Midbrain (tissue), 1 donor: ENCODE measurements at regions not wholly inside any gene's neighbourhood (a gene's known extent, or its start where the extent isn't known, plus 50 kb on each side); places are given as distances from the start of the nearest gene placed in this dataset.
"Not testable (repeated sequence)": the region's sequence is repeated elsewhere in the genome, so short reads cannot be mapped to it uniquely, and the experiment has no call there.

ENCODE experiments used
- DNase-seq: peaks from one replicate; lab custom pipeline; 2025; lab: John Stamatoyannopoulos, UW

DNA sequence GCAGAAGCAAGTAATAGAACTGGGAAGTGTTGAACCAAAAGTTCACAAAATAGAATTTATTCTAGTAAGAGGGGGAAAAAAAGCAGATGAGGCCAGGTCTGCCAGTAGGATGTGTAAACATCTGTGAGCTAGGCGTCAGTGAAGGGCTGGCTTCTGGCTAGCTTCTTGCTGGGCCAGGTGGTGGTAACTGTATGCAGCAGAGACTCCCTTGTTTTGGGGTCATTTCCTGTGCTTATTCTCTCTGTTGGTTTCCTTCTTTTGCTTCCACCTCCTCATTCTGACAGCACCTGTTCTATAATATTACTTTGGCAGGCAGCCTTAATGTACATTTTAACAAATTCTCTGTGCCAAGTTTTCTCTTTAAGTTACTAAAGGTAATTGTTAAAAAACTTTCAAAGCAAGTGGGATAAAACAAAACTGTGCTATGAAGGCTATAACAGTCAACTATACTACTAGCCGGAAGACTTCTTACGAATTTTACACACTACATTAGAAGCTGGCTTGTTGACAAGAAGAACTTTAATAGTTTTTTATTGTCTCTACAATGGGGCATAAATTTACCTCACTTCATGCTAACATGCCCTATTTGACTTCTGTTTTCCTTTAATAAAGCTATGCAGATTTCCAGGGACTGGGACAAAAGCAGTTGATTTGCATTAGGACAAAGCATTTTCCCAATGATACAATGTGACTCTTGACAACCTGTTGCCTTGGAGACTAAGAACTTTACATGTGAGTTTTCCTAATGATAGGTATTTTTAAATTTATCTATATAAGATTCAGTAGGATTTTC is 318.8 kb upstream of the NAALADL2 start:
- no peak for DNase-seq

DNA sequence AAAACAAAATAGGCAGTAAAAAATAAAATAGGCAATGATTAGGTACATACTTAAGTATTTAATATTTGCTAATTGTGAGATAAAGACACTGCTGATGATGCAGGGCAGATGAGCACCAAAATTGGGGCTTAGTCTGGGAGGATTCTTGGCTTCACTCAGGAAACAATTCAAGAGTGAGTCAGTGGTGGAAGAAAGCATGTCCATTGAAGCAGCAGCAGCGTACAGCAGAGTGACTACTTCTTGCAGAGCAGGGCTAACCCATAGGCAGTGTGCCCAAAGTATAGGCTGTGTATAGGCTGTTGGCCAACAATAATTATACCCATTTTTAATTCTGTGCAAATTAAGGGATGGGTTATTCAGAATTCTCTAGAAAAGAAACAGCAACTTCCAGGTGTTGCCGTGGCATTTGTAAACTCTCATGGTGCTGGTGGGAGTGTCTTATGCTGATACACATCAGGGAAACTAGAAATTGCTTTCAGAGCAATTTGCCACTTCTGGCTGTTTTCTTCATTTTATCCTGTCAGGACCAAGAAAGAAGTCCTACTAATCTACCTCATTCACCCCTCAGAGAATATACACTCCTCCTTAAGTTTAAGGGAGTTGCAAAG is 317.3 kb upstream of the NAALADL2 start:
- no peak for DNase-seq

DNA sequence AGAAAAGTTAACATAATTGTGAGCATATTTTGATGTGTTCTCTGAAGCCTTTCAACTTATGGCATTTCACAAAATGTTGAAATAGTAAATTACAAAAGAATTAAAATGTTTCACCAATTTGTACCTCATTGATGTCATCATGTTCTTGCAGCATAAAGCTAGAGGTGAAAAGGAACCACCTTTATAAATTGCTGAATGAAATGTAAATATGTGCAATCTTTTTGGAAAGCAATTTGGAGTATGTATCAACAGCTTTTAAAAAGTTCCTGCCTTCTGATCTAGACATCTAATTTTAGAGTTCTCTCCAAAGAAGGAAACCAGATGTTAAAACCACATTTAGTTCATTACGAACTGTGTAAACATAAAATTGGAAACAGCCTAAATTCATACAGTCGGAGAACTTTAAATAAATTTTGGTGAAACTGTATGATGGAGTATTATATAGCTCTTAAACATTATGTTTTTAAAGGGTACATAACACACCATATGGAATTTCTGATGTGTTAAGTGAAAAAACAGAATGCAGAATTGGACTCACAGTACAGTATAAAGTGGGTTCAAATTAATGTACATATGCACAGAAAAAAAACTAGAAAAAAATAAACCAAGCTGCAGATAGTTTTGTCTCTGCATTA is 311.2 kb upstream of the NAALADL2 start:
- DNase-seq = no peak

- DNase-seq = no peak
These were observed 310.1 kb upstream of the NAALADL2 start for GRCh38 chr3:174548841-174549623.

GRCh38 chr3:174581558-174581957 is 277.6 kb upstream of the NAALADL2 start:
- DNase-seq = no peak

GRCh38 chr3:174583396-174583795 is 275.7 kb upstream of the NAALADL2 start:
- no peak for DNase-seq

DNA sequence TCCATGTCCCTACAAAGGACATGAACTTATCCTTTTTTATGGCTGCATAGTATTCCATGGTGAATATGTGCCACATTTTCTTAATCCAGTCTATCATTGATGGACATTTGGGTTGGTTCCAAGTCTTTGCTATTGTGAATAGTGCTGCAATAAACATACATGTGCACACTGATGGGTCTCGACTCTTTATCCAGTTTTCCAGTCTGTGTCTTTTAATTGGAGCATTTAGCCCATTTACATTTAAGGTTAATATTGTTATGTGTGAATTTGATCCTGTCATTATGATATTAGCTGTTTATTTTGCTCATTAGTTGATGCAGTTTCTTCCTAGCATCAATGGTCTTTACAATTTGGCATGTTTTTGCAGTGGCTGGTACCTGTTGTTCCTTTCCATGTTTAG is 272.0 kb upstream of the NAALADL2 start:
- DNase-seq = not testable (repeated sequence)

GRCh38 chr3:174596447-174596982 is 262.6 kb upstream of the NAALADL2 start:
- no peak for DNase-seq

DNA sequence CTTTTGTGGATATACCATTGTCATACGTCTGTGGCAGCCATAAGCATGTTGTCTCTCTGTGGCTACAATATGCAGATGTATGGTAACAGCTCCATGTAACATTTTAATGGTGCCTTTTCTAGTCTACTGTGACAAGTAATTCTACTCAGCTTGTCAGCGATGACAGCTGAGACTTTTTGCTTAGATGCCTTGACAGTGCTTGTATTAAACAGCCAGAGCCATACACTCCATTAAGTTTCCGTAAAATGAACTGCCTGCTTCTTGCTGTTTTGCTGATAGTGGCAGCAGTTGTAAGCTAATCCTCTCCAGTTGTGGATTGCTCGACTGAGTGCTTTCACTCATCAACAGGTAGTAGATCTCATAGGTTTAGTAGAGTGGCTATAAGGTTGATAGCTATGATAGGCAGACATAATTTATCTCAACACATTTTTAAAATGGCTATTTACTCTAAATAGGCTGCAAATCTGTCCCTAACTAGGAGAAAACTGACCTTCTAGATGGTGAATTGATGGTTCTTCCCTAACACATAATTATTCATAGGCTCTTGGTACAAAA is 260.2 kb upstream of the NAALADL2 start:
- no peak for DNase-seq

DNA sequence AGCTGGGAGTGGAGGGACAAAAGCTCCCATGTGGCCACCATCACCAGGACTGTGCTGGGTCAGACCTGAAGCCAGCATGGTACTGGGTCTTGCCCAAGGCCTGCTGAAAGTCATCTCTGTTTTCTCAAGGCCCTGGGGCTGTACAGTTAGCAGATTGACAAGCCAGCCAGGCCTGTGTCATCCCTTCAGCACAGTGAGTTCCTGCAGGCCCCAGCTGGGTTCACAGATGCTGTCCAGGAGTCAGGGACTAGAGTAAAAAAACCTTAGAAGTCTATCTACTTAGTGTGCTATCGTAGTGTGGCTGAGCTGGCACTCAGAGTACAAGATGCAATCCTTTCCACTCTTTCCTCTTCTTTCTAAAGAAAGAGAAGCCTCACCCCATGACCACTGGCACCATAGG is 246.0 kb upstream of the NAALADL2 start:
- DNase-seq = no peak

- no peak for DNase-seq
These were observed 245.1 kb upstream of the NAALADL2 start for GRCh38 chr3:174614036-174614435.

GRCh38 chr3:174618368-174619080 is 240.6 kb upstream of the NAALADL2 start:
- DNase-seq = no peak

- no peak for DNase-seq
These were observed 239.9 kb upstream of the NAALADL2 start for GRCh38 chr3:174619239-174619638.

DNA sequence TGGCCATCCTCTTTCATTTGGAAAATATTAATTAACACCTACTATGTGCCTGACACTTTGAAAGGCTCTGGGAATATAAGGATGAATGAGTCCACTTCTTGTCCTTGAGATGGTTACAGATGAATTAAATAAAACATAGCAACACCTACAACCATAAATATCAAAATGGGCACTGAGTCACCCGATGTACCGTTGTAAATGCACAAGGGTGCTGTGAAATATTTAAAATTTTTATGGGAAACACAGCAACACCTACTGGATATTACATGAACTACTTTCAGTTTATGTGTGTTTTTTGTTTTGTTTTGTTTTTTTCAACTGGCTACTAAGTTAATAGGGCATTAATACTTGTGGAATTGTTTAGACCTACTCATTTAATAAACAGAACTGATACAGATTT is 239.0 kb upstream of the NAALADL2 start:
- DNase-seq = no peak

DNA sequence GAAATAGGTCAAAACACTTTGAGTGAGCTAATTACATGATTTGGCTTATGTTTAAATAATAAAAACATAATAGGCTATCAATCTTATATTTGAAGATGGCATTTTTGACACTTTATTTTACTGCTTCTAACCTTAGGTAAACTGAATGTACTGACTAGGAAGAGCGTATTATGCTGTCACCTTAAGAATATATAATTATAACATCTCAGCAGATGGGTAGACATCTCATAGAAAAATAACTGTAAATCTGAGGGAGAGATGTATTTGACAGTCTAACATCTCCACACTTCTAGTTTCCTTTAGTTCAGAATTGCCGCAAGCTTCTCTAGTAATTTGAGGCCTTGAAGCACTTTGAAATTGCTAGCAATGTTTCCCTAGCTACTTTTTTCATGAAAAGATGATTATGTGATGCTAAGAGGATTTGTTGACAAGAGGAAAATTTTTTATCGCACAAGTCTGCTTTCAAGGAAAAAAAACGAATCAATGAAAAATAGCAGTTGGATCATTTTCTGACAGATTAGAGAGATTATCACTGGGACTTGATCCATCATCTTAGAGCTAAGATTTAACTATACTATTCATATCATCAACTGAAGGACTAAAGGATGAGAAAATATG is 238.2 kb upstream of the NAALADL2 start:
- DNase-seq = no peak

- no peak for DNase-seq
These were observed 225.8 kb upstream of the NAALADL2 start for GRCh38 chr3:174633342-174633741.

DNA sequence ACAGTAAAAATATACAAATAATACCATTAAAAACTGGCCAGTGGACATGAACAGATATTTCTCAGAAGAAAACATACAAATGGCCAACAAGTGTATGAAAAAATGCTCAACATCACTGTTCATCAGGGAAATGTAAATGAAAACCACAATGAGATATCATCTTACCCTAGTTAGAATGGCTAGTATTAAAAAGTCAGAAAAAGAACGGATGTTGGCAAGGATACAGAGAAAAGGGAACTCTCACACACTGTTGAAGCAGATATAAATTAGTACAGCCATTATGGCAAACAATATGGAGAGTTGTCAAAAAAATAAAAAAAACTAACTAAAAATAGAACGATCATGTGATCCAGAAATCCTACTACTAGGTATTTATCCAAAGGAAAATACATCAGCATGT is 222.7 kb upstream of the NAALADL2 start:
- DNase-seq = no peak

DNA sequence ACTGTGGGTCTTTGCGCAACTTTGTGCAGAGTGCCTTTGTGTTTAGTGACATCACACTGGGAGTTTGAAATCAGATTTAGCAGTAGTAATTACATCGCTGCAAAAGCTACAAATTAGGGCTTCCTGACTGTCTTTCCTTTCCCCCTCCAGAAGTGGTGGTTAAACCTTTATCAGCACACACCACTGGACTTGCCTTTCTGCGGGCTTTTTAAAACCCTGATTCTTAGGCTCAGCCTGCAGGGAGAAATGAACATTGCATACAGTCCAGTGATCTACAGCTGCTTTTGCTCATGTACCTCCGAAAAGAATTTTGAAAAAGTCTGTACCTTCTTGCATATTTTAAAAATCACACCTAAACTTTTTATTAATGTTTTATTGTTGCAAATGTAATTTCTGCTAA is 219.7 kb upstream of the NAALADL2 start:
- DNase-seq = no peak

DNA sequence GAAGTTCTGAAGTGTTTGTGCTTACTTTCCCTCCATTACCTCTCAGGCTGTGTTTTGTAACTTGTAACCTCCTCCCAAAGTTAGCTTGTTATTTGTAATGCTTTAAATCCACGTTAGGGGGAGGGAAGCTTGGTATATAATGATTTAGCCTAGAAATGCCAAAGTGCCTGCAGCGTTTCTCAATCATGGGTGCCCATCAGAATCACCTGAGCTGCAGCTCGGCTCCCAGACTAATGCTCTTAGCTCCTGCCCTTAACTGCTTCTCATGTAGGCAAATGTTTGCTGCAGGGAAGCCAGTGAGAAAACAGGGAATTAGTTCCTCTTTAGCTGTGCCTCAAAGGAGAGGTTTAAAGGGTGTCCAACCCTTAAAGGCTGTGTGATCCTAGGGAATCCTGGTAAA is 219.2 kb upstream of the NAALADL2 start:
- no peak for DNase-seq

DNA sequence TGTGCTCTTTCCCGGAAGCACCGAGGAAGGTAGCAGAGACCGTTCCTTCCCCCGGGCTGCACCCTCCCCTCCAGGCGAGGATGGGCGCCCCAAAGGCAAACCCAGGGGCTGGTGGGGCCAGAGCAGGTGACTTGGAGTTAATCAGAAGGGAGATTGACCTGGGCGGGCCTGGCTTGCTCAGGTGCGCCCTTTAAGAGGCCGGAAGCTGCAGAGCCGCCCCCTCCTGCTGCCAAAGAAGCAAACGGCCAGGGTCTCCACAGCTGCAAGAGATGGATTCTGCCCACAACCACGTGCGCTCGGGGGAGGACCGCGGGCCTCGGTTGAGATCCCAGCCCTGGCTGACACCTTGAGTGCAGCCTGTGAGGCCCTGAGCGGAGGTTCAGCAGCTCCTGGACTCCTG is 218.2 kb upstream of the NAALADL2 start:
- no peak for DNase-seq

DNA sequence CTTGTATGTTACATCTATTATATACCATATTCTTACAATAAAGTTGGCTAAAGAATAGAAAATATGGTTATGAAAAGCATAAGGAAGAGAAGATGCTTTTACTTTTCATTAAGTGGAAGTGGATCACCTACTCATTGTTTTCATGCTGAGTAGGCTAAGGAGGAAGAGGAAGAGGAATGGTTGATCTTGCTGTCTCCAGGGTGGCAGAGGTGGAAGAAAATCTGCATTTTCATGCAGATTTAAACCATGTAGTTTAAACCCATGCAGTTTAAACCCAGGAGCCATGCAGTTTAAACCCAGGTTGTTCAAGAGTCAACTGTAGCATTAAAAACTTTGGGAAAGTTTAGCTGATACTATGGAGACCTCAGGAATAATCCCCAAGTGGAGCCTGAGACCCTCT is 214.8 kb upstream of the NAALADL2 start:
- DNase-seq = no peak
